HFFc6 (cell line): ENCODE measurements at regions not wholly inside any gene's neighbourhood (a gene's known extent, or its start where the extent isn't known, plus 50 kb on each side); places are given as distances from the start of the nearest gene placed in this dataset.

Experiments used
- DNase-seq: peaks from one replicate; pipeline ENCODE4 v3.0.0-alpha.2; 2018
- H3K27ac Mint-ChIP-seq: 2 replicates; pipeline ENCODE4 v1.8.0; 2020; ENCODE audit warnings: mild to moderate bottlenecking, mixed read lengths
- H3K27me3 Mint-ChIP-seq: 2 replicates; pipeline ENCODE4 v1.8.0; 2021; ENCODE audit warnings: mild to moderate bottlenecking, moderate library complexity, mixed read lengths; ENCODE audit not compliant: insufficient read depth
- H3K36me3 Mint-ChIP-seq: 2 replicates; pipeline ENCODE4 v1.8.0; 2021; ENCODE audit warnings: low read depth, mixed read lengths
- H3K4me1 Mint-ChIP-seq: 2 replicates; pipeline ENCODE4 v1.8.0; 2020; ENCODE audit warnings: low read depth, mixed read lengths
- H3K4me3 Mint-ChIP-seq: 2 replicates; pipeline ENCODE4 v1.8.0; 2020; ENCODE audit warnings: mild to moderate bottlenecking, moderate library complexity, mixed read lengths
- H3K9me3 Mint-ChIP-seq: 2 replicates; pipeline ENCODE4 v1.8.0; 2020; ENCODE audit warnings: mild to moderate bottlenecking, mixed read lengths
- CTCF ChIP-seq: fragments of 200-600 bp; sonication (generic); IDR thresholded peaks from 2 replicates; pipeline ENCODE4 v1.5.0; 2021; ENCODE audit warnings: antibody characterized with exemption, mild to moderate bottlenecking

GRCh38 chrX:101160001-101160400, 59.6 kb upstream of the DRP2 start:
- Mint-ChIP-seq H3K4me3 (no peak overlapping the region), H3K27ac (no peak overlapping the region), H3K9me3 (no peaks in the 10 kb centered on the region), H3K36me3 (peaks cover 4% of the 10 kb centered on the region; the same call in 1 of the 2 replicates), H3K4me1 (peaks cover 11% of the 10 kb centered on the region), H3K27me3 (no peaks in the 10 kb centered on the region)
- no peak for TF ChIP-seq CTCF
- DNase-seq, result no peak

- no peak for DNase-seq
- no peak overlapping the region for H3K27ac Mint-ChIP-seq
- TF ChIP-seq CTCF, result no peak
- H3K4me1 Mint-ChIP-seq, result peaks cover 17% of the 10 kb centered on the region
- H3K4me3 Mint-ChIP-seq, result no peak overlapping the region
- no peaks in the 10 kb centered on the region for H3K27me3 Mint-ChIP-seq
- peaks cover 9% of the 10 kb centered on the region; the same call in 1 of the 2 replicates for H3K36me3 Mint-ChIP-seq
- no peaks in the 10 kb centered on the region for H3K9me3 Mint-ChIP-seq
These were observed 56.4 kb upstream of the DRP2 start for GRCh38 chrX:101163166-101163565.

GRCh38 chrX:101164766-101165590, 54.6 kb upstream of the DRP2 start:
- H3K4me3 Mint-ChIP-seq, result no peak overlapping the region
- TF ChIP-seq CTCF, result no peak

More at GRCh38 chrX:101164766-101165590, 54.6 kb upstream of the DRP2 start:
- peaks cover 9% of the 10 kb centered on the region; the same call in 1 of the 2 replicates for H3K36me3 Mint-ChIP-seq
- H3K4me1 Mint-ChIP-seq, result peaks cover 14% of the 10 kb centered on the region
- no peak for DNase-seq
- no peaks in the 10 kb centered on the region for H3K9me3 Mint-ChIP-seq
- H3K27ac Mint-ChIP-seq, result peak overlapping the region; percentile 59
- no peaks in the 10 kb centered on the region for H3K27me3 Mint-ChIP-seq
